SK-MEL-5 (cell line): ENCODE measurements at regions not wholly inside any gene's neighbourhood (a gene's known extent, or its start where the extent isn't known, plus 50 kb on each side); places are given as distances from the start of the nearest gene placed in this dataset.
"Not testable (repeated sequence)": the region's sequence is repeated elsewhere in the genome, so short reads cannot be mapped to it uniquely, and the experiment has no call there.

Experiments used
- DNase-seq: peaks from one replicate; pipeline ENCODE4 v3.0.0-alpha.2; 2016; ENCODE audit warnings: low read depth, low spot score
- in situ Hi-C: cut with HindIII; loops from 2 replicates; pipeline ENCODE4 v1.10.0; 2016; ENCODE audit warnings: low sequenced_read_pairs, high pct_unique_total_duplicates, low pct_unique_long_range_greater_than_20kb

GRCh38 chrX:54615109-54615508 is 85.1 kb downstream of the GNL3L start:
- in situ Hi-C loops = no loop called here
- no peak for DNase-seq

- in situ Hi-C loops = no loop called here
- DNase-seq = no peak
Measured at GRCh38 chrX:54633641-54634040, 103.6 kb downstream of the GNL3L start.

- in situ Hi-C loops = no loop called here
- DNase-seq = no peak
Measured at GRCh38 chrX:54639018-54639345, 109.0 kb downstream of the GNL3L start.

GRCh38 chrX:54639346-54640102 is 109.5 kb downstream of the GNL3L start:
- DNase-seq = peak; percentile 96
- in situ Hi-C loops = no loop called here

GRCh38 chrX:54640103-54640690 is 110.2 kb downstream of the GNL3L start:
- in situ Hi-C loops = no loop called here
- no peak for DNase-seq

- in situ Hi-C loops = no loop called here
- DNase-seq = no peak
Measured at GRCh38 chrX:54640736-54641135, 110.7 kb downstream of the GNL3L start.

- in situ Hi-C loops = no loop called here
- DNase-seq = no peak
Measured at GRCh38 chrX:54641530-54641929, 111.5 kb downstream of the GNL3L start.

- in situ Hi-C loops, DNase-seq: not testable (repeated sequence)
Measured at GRCh38 chrX:54647607-54648006, 117.6 kb downstream of the GNL3L start.

GRCh38 chrX:54659547-54659946 is 129.5 kb downstream of the GNL3L start:
- in situ Hi-C loops = no loop called here
- no peak for DNase-seq

GRCh38 chrX:54675762-54676161 is 122.3 kb downstream of the ITIH6 start:
- DNase-seq = no peak
- in situ Hi-C loops = no loop called here

GRCh38 chrX:54695231-54695630 is 102.8 kb downstream of the ITIH6 start:
- DNase-seq = peak; percentile 25
- in situ Hi-C loops = no loop called here

- DNase-seq = no peak
- in situ Hi-C loops = no loop called here
Measured at GRCh38 chrX:54695816-54696487, 102.1 kb downstream of the ITIH6 start.
